ENCODE measurements at regions not wholly inside any gene's neighbourhood (a gene's known extent, or its start where the extent isn't known, plus 50 kb on each side); places are given as distances from the start of the nearest gene placed in this dataset.
"Not testable (repeated sequence)": the region's sequence is repeated elsewhere in the genome, so short reads cannot be mapped to it uniquely, and the experiment has no call there.

DNA sequence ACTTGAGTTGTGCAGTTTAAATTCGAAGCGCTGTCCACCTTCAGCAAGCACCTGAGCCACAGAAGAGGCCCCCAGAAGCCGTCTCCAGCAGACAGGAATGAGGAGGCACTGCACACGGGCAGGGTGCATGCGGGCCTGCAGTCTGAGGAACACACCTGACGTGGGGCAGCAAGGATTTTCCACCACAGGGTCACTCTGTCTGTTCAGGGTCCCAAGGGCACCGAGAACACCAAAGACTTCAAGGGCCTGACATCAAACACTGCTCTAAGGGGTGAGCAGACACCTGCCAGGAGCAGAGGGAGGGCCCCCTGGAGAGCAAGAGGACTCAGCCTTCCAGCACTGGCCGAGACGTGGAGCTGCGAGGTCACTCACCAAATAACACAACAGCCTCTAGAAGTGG, 99.7 kb upstream of the C14orf180 start:
- H3K9me3 ChIP-seq = peaks cover 7 to 27% (median 24%) of the 10 kb centered on the region in 4 donors
- no peak overlapping the region for H3K27ac ChIP-seq
- peaks cover 0 to 34% (median 4%) of the 10 kb centered on the region in 3 donors for H3K27me3 ChIP-seq
- no peaks in the 10 kb centered on the region for H3K4me1 ChIP-seq
- DNase-seq = no peak
- no peak overlapping the region for H3K4me3 ChIP-seq
- no peaks in the 10 kb centered on the region for H3K36me3 ChIP-seq
- WGBS, 5 donors = 83 to 85% (median 84%) methylated on average over 10 of the region's 10 CpGs
- intact Hi-C loops (cut with DNase I; ENCODE audit: low total_unique reads) = no loop called here
- TF ChIP-seq POLR2AphosphoS5 (IDR thresholded peaks at IDR 0.05) (no peak), EP300 (IDR thresholded peaks at IDR 0.05) (no peak)
- TF ChIP-seq, protein P1, sequence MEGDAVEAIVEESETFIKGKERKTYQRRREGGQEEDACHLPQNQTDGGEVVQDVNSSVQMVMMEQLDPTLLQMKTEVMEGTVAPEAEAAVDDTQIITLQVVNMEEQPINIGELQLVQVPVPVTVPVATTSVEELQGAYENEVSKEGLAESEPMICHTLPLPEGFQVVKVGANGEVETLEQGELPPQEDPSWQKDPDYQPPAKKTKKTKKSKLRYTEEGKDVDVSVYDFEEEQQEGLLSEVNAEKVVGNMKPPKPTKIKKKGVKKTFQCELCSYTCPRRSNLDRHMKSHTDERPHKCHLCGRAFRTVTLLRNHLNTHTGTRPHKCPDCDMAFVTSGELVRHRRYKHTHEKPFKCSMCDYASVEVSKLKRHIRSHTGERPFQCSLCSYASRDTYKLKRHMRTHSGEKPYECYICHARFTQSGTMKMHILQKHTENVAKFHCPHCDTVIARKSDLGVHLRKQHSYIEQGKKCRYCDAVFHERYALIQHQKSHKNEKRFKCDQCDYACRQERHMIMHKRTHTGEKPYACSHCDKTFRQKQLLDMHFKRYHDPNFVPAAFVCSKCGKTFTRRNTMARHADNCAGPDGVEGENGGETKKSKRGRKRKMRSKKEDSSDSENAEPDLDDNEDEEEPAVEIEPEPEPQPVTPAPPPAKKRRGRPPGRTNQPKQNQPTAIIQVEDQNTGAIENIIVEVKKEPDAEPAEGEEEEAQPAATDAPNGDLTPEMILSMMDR (IDR thresholded peaks at IDR 0.05) = no peak

DNA sequence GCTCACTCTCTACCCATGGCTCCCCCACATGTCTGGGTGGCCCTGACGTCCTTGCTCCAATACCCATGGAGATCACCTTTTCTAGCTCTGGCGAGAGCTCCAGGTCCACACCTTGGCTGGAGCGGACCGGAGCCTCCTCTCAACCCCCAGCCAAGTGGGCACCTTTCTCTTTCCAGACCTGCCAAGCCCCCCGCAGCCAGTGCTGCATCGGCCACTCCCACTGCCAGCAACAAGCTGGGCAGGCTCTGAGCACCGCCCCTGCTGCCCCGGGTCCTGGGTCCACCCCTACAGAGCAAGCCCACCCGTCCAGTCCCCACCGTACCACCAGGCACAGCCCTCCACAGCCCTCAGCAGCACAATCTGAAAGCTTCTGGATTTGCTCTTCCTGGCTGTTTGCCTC, 98.2 kb upstream of the C14orf180 start:
- WGBS, 5 donors = 92 to 97% (median 93%) methylated on average over 10 of the region's 10 CpGs
- Histone ChIP-seq H3K4me1 (no peaks in the 10 kb centered on the region), H3K9me3 (peaks cover 7 to 27% (median 24%) of the 10 kb centered on the region in 4 donors), H3K4me3 (no peak overlapping the region), H3K27ac (no peak overlapping the region), H3K27me3 (peaks cover 0 to 34% (median 4%) of the 10 kb centered on the region in 3 donors), H3K36me3 (no peaks in the 10 kb centered on the region)
- DNase-seq = no peak
- TF ChIP-seq POLR2A (IDR thresholded peaks at IDR 0.05) (no peak), EP300 (IDR thresholded peaks at IDR 0.05) (no peak), POLR2AphosphoS5 (IDR thresholded peaks at IDR 0.05) (no peak)
- TF ChIP-seq, protein P1 (IDR thresholded peaks at IDR 0.05) = no peak
- intact Hi-C loops (cut with DNase I; ENCODE audit: low total_unique reads) = no loop called here

DNA sequence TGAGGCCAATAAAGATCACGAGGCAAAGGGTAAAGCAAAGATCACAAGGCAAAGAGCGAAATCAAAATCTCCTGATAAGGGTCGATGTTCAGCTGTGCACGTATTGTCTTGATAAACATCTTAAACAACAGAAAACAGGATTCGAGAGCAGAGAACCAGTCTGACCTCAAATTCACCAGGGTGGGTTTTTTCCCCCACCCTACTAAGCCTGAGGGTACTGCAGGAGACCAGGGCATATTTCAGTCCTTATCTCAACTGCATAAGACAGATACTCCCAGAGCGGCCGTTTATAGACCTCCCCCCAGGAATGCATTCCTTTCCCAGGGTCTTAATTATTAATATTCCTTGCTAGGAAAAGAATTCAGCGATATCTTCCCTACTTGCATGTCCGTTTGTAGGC, 97.5 kb upstream of the C14orf180 start:
- Histone ChIP-seq H3K27me3 (peaks cover 0 to 34% (median 4%) of the 10 kb centered on the region in 3 donors), H3K9me3 (peaks cover 7 to 27% (median 24%) of the 10 kb centered on the region in 4 donors)
- H3K27ac ChIP-seq; H3K4me3 ChIP-seq; DNase-seq; H3K4me1 ChIP-seq; H3K36me3 ChIP-seq; intact Hi-C loops (cut with DNase I; ENCODE audit: low total_unique reads): not testable (repeated sequence)
- 77 to 87% (median 78%) methylated on average over 7 to 9 of the region's 9 CpGs for WGBS, 5 donors

DNA sequence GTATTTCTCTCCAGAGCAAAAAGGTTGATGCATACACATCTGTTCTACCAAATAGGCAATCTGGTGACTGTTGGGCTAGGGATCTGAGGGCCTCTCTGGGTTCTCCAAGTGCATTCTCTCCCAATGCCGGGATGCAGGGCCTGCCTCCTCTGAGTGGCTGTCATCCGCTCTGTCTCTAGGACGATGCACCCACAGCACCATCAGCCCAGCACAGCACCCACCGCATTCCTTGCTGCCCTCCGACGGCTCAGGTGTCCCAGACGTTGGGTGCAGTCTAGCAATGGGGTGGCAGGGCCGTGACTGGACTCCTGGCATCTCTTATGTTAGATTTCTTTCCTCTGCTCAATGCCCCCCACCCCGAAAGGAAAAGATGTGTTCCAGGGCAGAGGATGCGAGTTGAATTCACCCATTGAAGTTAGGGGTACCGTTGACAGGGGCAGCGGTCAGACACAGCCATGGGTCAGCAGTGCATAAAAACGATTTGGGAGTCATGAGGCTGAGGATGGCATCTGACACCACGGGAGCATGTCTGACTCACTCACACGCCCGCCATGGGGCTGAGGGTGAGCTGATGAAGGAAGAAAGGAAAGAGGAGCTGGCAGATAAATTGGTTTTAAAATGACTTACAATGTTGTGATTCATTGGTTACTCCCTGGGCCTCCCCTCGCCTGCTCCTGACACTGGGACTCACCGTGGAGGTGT, 93.2 kb upstream of the C14orf180 start:
- no peak for DNase-seq
- H3K27ac ChIP-seq = no peak overlapping the region
- H3K4me3 ChIP-seq = no peak overlapping the region
- H3K27me3 ChIP-seq = peaks cover 0 to 19% (median 0%) of the 10 kb centered on the region in 3 donors
- no peaks in the 10 kb centered on the region for H3K4me1 ChIP-seq
- TF ChIP-seq POLR2A (IDR thresholded peaks at IDR 0.05) (no peak), EP300 (IDR thresholded peaks at IDR 0.05) (no peak), POLR2AphosphoS5 (IDR thresholded peaks at IDR 0.05) (no peak)
- TF ChIP-seq, protein P1 (IDR thresholded peaks at IDR 0.05) = no peak
- peaks cover 5 to 22% (median 15%) of the 10 kb centered on the region in 4 donors for H3K9me3 ChIP-seq
- intact Hi-C loops (cut with DNase I; ENCODE audit: low total_unique reads) = no loop called here
- 81 to 87% (median 87%) methylated on average over 13 to 18 of the region's 18 CpGs for WGBS, 5 donors
- no peaks in the 10 kb centered on the region for H3K36me3 ChIP-seq

DNA sequence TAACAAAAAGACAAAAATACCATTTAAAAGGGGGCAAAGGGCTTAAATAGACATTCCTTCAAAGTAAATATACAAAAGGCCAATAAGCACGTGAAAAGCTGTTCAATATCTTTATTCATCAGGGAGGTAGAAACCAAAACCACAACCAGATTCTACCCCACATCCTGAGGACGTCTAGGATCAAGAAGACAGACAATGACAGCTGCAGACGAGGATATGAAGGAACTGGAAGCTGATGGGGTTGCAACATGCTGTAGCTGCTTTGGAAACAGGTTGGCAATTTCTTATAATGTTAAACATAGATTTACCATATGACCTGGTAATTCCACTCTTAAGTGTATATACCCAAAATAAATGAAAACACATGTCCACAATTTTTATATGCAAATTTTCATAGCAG, 85.1 kb upstream of the C14orf180 start:
- H3K4me3 ChIP-seq = no peak overlapping the region
- intact Hi-C loops (cut with DNase I; ENCODE audit: low total_unique reads) = no loop called here
- peaks cover 3 to 17% (median 11%) of the 10 kb centered on the region in 4 donors for H3K9me3 ChIP-seq
- no peak overlapping the region for H3K27ac ChIP-seq
- TF ChIP-seq EP300 (IDR thresholded peaks at IDR 0.05) = no peak
- no peak for TF ChIP-seq POLR2A (IDR thresholded peaks at IDR 0.05)
- TF ChIP-seq, protein P1 (IDR thresholded peaks at IDR 0.05) = no peak
- no peak for TF ChIP-seq POLR2AphosphoS5 (IDR thresholded peaks at IDR 0.05)
- 33 to 53% (median 51%) methylated on average over 3 of the region's 3 CpGs for WGBS, 5 donors
- H3K4me1 ChIP-seq = no peaks in the 10 kb centered on the region
- no peaks in the 10 kb centered on the region for H3K36me3 ChIP-seq
- no peak for DNase-seq
- H3K27me3 ChIP-seq = no peaks in the 10 kb centered on the region
